ENCODE measurements at regions not wholly inside any gene's neighbourhood (a gene's known extent, or its start where the extent isn't known, plus 50 kb on each side); places are given as distances from the start of the nearest gene placed in this dataset.

- no peak overlapping the region for H3K27ac Mint-ChIP-seq
- H3K27me3 Mint-ChIP-seq, result no peaks in the 10 kb centered on the region
- no peak overlapping the region for H3K4me3 Mint-ChIP-seq
- H3K9me3 Mint-ChIP-seq, result no peaks in the 10 kb centered on the region
- no peak for TF ChIP-seq CTCF (IDR thresholded peaks at IDR 0.05)
- ATAC-seq (ENCODE audit: low read depth) (no peak), DNase-seq (no peak)
- H3K4me1 Mint-ChIP-seq, result no peaks in the 10 kb centered on the region
- ChIA-PET CTCF (no interaction called here), POLR2A (no interaction called here)
- intact Hi-C loops (cut with micrococcal nuclease), result no loop called here
- no peaks in the 10 kb centered on the region for H3K36me3 Mint-ChIP-seq (ENCODE audit: low read depth)
Measured at GRCh38 chr10:121216721-121217181, 365.6 kb downstream of the WDR11 start.

GRCh38 chr10:121217331-121217730 lies 366.2 kb downstream of the WDR11 start:
- CTCF ChIA-PET, result no interaction called here
- no peak overlapping the region for H3K27ac Mint-ChIP-seq
- DNase-seq, result no peak
- ATAC-seq (ENCODE audit: low read depth), result no peak
- no peaks in the 10 kb centered on the region for H3K36me3 Mint-ChIP-seq (ENCODE audit: low read depth)
- TF ChIP-seq CTCF (IDR thresholded peaks at IDR 0.05), result no peak
- POLR2A ChIA-PET, result no interaction called here
- no peaks in the 10 kb centered on the region for H3K9me3 Mint-ChIP-seq
- H3K4me3 Mint-ChIP-seq, result no peak overlapping the region
- intact Hi-C loops (cut with micrococcal nuclease), result no loop called here
- no peaks in the 10 kb centered on the region for H3K4me1 Mint-ChIP-seq
- no peaks in the 10 kb centered on the region for H3K27me3 Mint-ChIP-seq

- intact Hi-C loops (cut with micrococcal nuclease), result no loop called here
- H3K4me1 Mint-ChIP-seq, result no peaks in the 10 kb centered on the region
- no peak for ATAC-seq (ENCODE audit: low read depth)
- H3K36me3 Mint-ChIP-seq (ENCODE audit: low read depth), result no peaks in the 10 kb centered on the region
- no peak overlapping the region for H3K4me3 Mint-ChIP-seq
- no peaks in the 10 kb centered on the region for H3K9me3 Mint-ChIP-seq
- ChIA-PET POLR2A (no interaction called here), CTCF (no interaction called here)
- H3K27me3 Mint-ChIP-seq, result no peaks in the 10 kb centered on the region
- no peak for DNase-seq
- H3K27ac Mint-ChIP-seq, result no peak overlapping the region
- TF ChIP-seq CTCF (IDR thresholded peaks at IDR 0.05), result no peak
Measured at GRCh38 chr10:121221072-121221471, 369.9 kb downstream of the WDR11 start.

- ATAC-seq (ENCODE audit: low read depth) (no peak), DNase-seq (no peak)
- H3K27ac Mint-ChIP-seq, result no peak overlapping the region
- H3K9me3 Mint-ChIP-seq, result no peaks in the 10 kb centered on the region
- CTCF ChIA-PET, result no interaction called here
- POLR2A ChIA-PET, result no interaction called here
- H3K36me3 Mint-ChIP-seq (ENCODE audit: low read depth), result no peaks in the 10 kb centered on the region
- intact Hi-C loops (cut with micrococcal nuclease), result no loop called here
- no peak overlapping the region for H3K4me3 Mint-ChIP-seq
- H3K27me3 Mint-ChIP-seq, result no peaks in the 10 kb centered on the region
- no peak for TF ChIP-seq CTCF (IDR thresholded peaks at IDR 0.05)
- no peaks in the 10 kb centered on the region for H3K4me1 Mint-ChIP-seq
Measured at GRCh38 chr10:121221991-121222390, 370.8 kb downstream of the WDR11 start.

- no peaks in the 10 kb centered on the region for H3K27me3 Mint-ChIP-seq
- CTCF ChIA-PET, result no interaction called here
- no peaks in the 10 kb centered on the region for H3K9me3 Mint-ChIP-seq
- no peaks in the 10 kb centered on the region for H3K36me3 Mint-ChIP-seq (ENCODE audit: low read depth)
- no peak overlapping the region for H3K27ac Mint-ChIP-seq
- TF ChIP-seq CTCF (IDR thresholded peaks at IDR 0.05), result no peak
- intact Hi-C loops (cut with micrococcal nuclease), result no loop called here
- no peak overlapping the region for H3K4me3 Mint-ChIP-seq
- DNase-seq (no peak), ATAC-seq (ENCODE audit: low read depth) (no peak)
- POLR2A ChIA-PET, result no interaction called here
- no peaks in the 10 kb centered on the region for H3K4me1 Mint-ChIP-seq
Measured at GRCh38 chr10:121222842-121223241, 371.7 kb downstream of the WDR11 start.
